Gastroesophageal sphincter (tissue), 3 donors: ENCODE measurements at regions not wholly inside any gene's neighbourhood (a gene's known extent, or its start where the extent isn't known, plus 50 kb on each side); places are given as distances from the start of the nearest gene placed in this dataset.

Experiments used
- CTCF ChIP-seq, 4 experiments: fragments of 200-600 bp in 2 of 4; fragments of 450-650 bp in 2 of 4; sonication (generic) in 1 of 4; IDR thresholded peaks; one replicate each; pipeline ENCODE4 v1.5.1; 2017 to 2019; ENCODE audit warnings: antibody characterized with exemption in 4 of 4, mild to moderate bottlenecking in 2 of 4, moderate library complexity in 2 of 4
- EP300 ChIP-seq: sonication (generic); formaldehyde crosslinking; IDR thresholded peaks from one replicate; pipeline ENCODE4 v1.6.1; 2017; ENCODE audit warnings: antibody characterized with exemption, mild to moderate bottlenecking
- POLR2A ChIP-seq, 2 donors: fragments of 450-650 bp; IDR thresholded peaks; one replicate each; pipeline ENCODE4 v1.6.1; 2017; ENCODE audit warnings: antibody characterized with exemption in 2 of 2, mild to moderate bottlenecking in 2 of 2, moderate library complexity in 1 of 2
- POLR2AphosphoS5 ChIP-seq: sonication (generic); formaldehyde crosslinking; IDR thresholded peaks from one replicate; pipeline ENCODE4 v1.6.1; 2017; ENCODE audit warnings: antibody characterized with exemption

DNA sequence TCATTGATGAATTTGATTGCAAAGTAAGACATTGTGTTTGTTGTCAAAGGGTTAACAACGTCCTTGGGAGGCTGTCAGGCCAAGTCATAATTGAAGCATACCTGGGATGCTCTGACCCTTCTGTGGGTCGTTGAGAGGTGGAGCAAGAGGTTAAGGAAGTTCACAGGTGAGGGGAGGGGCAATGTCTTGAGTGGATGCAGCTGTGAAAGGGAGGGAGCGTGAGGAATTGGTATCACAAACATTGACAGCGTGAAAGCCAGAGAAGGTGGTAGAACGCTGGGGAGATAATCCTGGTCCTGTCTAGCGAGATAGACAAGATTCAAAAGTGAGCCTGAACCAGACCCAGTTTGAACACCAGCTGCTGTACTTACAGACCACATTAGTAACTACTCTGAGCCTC, 79.4 kb downstream of the HES1 start:
- TF ChIP-seq CTCF (IDR thresholded peaks at IDR 0.05) (no peak), POLR2AphosphoS5 (no peak), POLR2A (IDR thresholded peaks at IDR 0.05) (no peak), EP300 (no peak)
